GM18498 (cell line): ENCODE measurements at regions not wholly inside any gene's neighbourhood (a gene's known extent, or its start where the extent isn't known, plus 50 kb on each side); places are given as distances from the start of the nearest gene placed in this dataset.
"Not testable (repeated sequence)": the region's sequence is repeated elsewhere in the genome, so short reads cannot be mapped to it uniquely, and the experiment has no call there.

Experiments
- ATAC-seq: cut with Tn5 transposase; IDR thresholded peaks from one replicate; pipeline ENCODE4 v1.9.1; 2021; ENCODE audit warnings: mild to moderate bottlenecking, moderate library complexity; ENCODE audit not compliant: unreplicated experiment

- no peak for ATAC-seq
These were observed 315.8 kb upstream of the PIK3C3 start for GRCh38 chr18:41639218-41639617.

GRCh38 chr18:41631723-41632285 lies 323.2 kb upstream of the PIK3C3 start:
- ATAC-seq: not testable (repeated sequence)

GRCh38 chr18:41630232-41630886 lies 324.7 kb upstream of the PIK3C3 start:
- no peak for ATAC-seq

GRCh38 chr18:41624460-41624859 lies 330.6 kb upstream of the PIK3C3 start:
- no peak for ATAC-seq

GRCh38 chr18:41621177-41621576 lies 333.9 kb upstream of the PIK3C3 start:
- ATAC-seq: no peak

GRCh38 chr18:41618147-41618546 lies 336.9 kb upstream of the PIK3C3 start:
- ATAC-seq: no peak

- no peak for ATAC-seq
These were observed 337.4 kb upstream of the PIK3C3 start for GRCh38 chr18:41617647-41618046.

GRCh38 chr18:41613003-41613609 lies 341.9 kb upstream of the PIK3C3 start:
- ATAC-seq: no peak

GRCh38 chr18:41604964-41605363 lies 350.1 kb upstream of the PIK3C3 start:
- ATAC-seq: no peak

GRCh38 chr18:41602034-41602433 lies 353.0 kb upstream of the PIK3C3 start:
- ATAC-seq: no peak

GRCh38 chr18:41600693-41601391 lies 354.2 kb upstream of the PIK3C3 start:
- ATAC-seq: no peak

GRCh38 chr18:41599466-41599865 lies 355.6 kb upstream of the PIK3C3 start:
- ATAC-seq: no peak

- no peak for ATAC-seq
These were observed 360.5 kb upstream of the PIK3C3 start for GRCh38 chr18:41594582-41594981.

- no peak for ATAC-seq
These were observed 361.8 kb upstream of the PIK3C3 start for GRCh38 chr18:41593171-41593675.

GRCh38 chr18:41587976-41588375 lies 367.1 kb upstream of the PIK3C3 start:
- no peak for ATAC-seq

GRCh38 chr18:41585512-41585911 lies 369.5 kb upstream of the PIK3C3 start:
- no peak for ATAC-seq

GRCh38 chr18:41579185-41579584 lies 375.8 kb upstream of the PIK3C3 start:
- no peak for ATAC-seq

GRCh38 chr18:41577529-41577928 lies 377.5 kb upstream of the PIK3C3 start:
- no peak for ATAC-seq

- ATAC-seq: no peak
These were observed 378.4 kb upstream of the PIK3C3 start for GRCh38 chr18:41576643-41577042.

GRCh38 chr18:41569867-41570266 lies 385.2 kb upstream of the PIK3C3 start:
- ATAC-seq: no peak

- ATAC-seq: no peak
These were observed 393.1 kb upstream of the PIK3C3 start for GRCh38 chr18:41561961-41562360.

GRCh38 chr18:41558715-41559114 lies 396.3 kb upstream of the PIK3C3 start:
- ATAC-seq: no peak
